IMR-90 (cell line): ENCODE measurements at regions not wholly inside any gene's neighbourhood (a gene's known extent, or its start where the extent isn't known, plus 50 kb on each side); places are given as distances from the start of the nearest gene placed in this dataset.
"Not testable (repeated sequence)": the region's sequence is repeated elsewhere in the genome, so short reads cannot be mapped to it uniquely, and the experiment has no call there.

Experiments
- ATAC-seq: fragments of 200-7000 bp; cut with Tn5 transposase; 2 replicates; pipeline ENCODE4 v1.9.1; 2020; ENCODE audit warnings: low read depth, mild to moderate bottlenecking, moderate library complexity
- BruUV-seq: library from RNA; stranded (reverse); fragments of 400-500 nt; replicated peaks from 2 replicates; lab custom pipeline; 2021; lab: Mats Ljungman, UMichigan
- CTCF ChIA-PET: fragments of 300-600 bp; formaldehyde crosslinking; extraction: SDS; loops from one replicate; lab custom pipeline; 2021; ENCODE audit warnings: antibody characterized with exemption; lab: Yijun Ruan, JAX
- POLR2A ChIA-PET: fragments of 300-600 bp; sonication (Branson Sonifier 250); formaldehyde crosslinking; loops from one replicate; lab custom pipeline; 2022; ENCODE audit warnings: antibody characterized with exemption; ENCODE audit not compliant: unreplicated experiment; lab: Charles Lee
- DNase-seq: peaks from one replicate; pipeline ENCODE4 v3.0.0; 2013
- H2AFZ ChIP-seq: replicated peaks from 2 replicates; pipeline ENCODE3; 2013; ENCODE audit warnings: low read length, mild to moderate bottlenecking; ENCODE audit not compliant: poor library complexity
- H2AK5ac ChIP-seq: 2 replicates; pipeline ENCODE4 v1.6.1; 2013; ENCODE audit warnings: low read depth, low read length, inconsistent platforms
- H2AK9ac ChIP-seq: replicated peaks from 2 replicates; pipeline ENCODE3; 2013; ENCODE audit warnings: mild to moderate bottlenecking, low read depth, low read length, moderate library complexity; ENCODE audit not compliant: poor library complexity
- H2BK120ac ChIP-seq: 2 replicates; pipeline ENCODE4 v1.6.1; 2013; ENCODE audit warnings: low read depth, low read length, inconsistent platforms
- H2BK15ac ChIP-seq: 3 replicates; pipeline ENCODE4 v1.6.1; 2013; ENCODE audit warnings: low read depth, low read length, inconsistent platforms
- H2BK20ac ChIP-seq: 2 replicates; pipeline ENCODE4 v1.6.1; 2013; ENCODE audit warnings: low read depth, mild to moderate bottlenecking, inconsistent platforms, low read length, moderate library complexity
- H2BK5ac ChIP-seq: 2 replicates; pipeline ENCODE4 v1.6.1; 2013; ENCODE audit warnings: mild to moderate bottlenecking, low read depth, low read length, inconsistent platforms; ENCODE audit not compliant: poor library complexity, severe bottlenecking
- H3K14ac ChIP-seq: replicated peaks from 2 replicates; pipeline ENCODE4 v1.6.1; 2013; ENCODE audit warnings: low read depth, low read length, inconsistent platforms
- H3K18ac ChIP-seq: 2 replicates; pipeline ENCODE4 v1.6.1; 2013; ENCODE audit warnings: low read depth, low read length, control low read depth
- H3K23ac ChIP-seq: 2 replicates; pipeline ENCODE4 v1.6.1; 2013; ENCODE audit warnings: low read depth, low read length, inconsistent platforms
- H3K27ac ChIP-seq: 2 replicates; pipeline ENCODE4 v1.5.1; 2013; ENCODE audit warnings: mild to moderate bottlenecking, control low read depth, low read length; ENCODE audit not compliant: insufficient read depth
- H3K27me3 ChIP-seq: 2 replicates; pipeline ENCODE4 v1.6.1; 2013; ENCODE audit warnings: low read length; ENCODE audit not compliant: control insufficient read depth, insufficient read depth
- H3K36me3 ChIP-seq: 2 replicates; pipeline ENCODE4 v1.6.1; 2013; ENCODE audit warnings: low read length, mixed read lengths; ENCODE audit not compliant: control insufficient read depth, insufficient read depth
- H3K4ac ChIP-seq: 2 replicates; pipeline ENCODE4 v1.6.1; 2013; ENCODE audit warnings: low read depth, low read length, inconsistent platforms
- H3K4me1 ChIP-seq: 2 replicates; pipeline ENCODE4 v1.6.1; 2013; ENCODE audit warnings: low read length, mixed read lengths; ENCODE audit not compliant: control insufficient read depth, insufficient read depth
- H3K4me2 ChIP-seq: 2 replicates; pipeline ENCODE4 v1.6.1; 2013; ENCODE audit warnings: low read depth, mild to moderate bottlenecking, control low read depth, low read length, moderate library complexity
- H3K4me3 ChIP-seq: 2 replicates; pipeline ENCODE4 v1.5.1; 2013; ENCODE audit warnings: low read depth, mild to moderate bottlenecking, control low read depth, low read length, moderate library complexity; ENCODE audit not compliant: insufficient read depth
- H3K56ac ChIP-seq: 2 replicates; pipeline ENCODE4 v1.6.1; 2013; ENCODE audit warnings: low read length, inconsistent platforms; ENCODE audit not compliant: insufficient read depth; ENCODE audit errors: extremely low read depth
- H3K79me1 ChIP-seq, 2 experiments: 2 replicates each; pipeline ENCODE4 v1.6.1; 2013; ENCODE audit warnings: low read length in 2 of 2, inconsistent platforms in 1 of 2, low read depth in 1 of 2
- H3K9ac ChIP-seq: 2 replicates; pipeline ENCODE4 v1.6.1; 2013; ENCODE audit warnings: low read depth, low read length, control low read depth
- H3K9me1 ChIP-seq: 2 replicates; pipeline ENCODE4 v1.6.1; 2013; ENCODE audit warnings: low read length, inconsistent platforms; ENCODE audit not compliant: insufficient read depth
- H3K9me3 ChIP-seq: 2 replicates; pipeline ENCODE4 v1.6.1; 2013; ENCODE audit warnings: low read length; ENCODE audit not compliant: control insufficient read depth, insufficient read depth
- H4K20me1 ChIP-seq: 2 replicates; pipeline ENCODE4 v1.6.1; 2013; ENCODE audit warnings: low read length, inconsistent platforms; ENCODE audit not compliant: insufficient read depth
- H4K5ac ChIP-seq: 2 replicates; pipeline ENCODE4 v1.6.1; 2013; ENCODE audit warnings: mild to moderate bottlenecking, low read depth, low read length, control low read depth
- H4K8ac ChIP-seq, 2 experiments: 2 replicates each; pipeline ENCODE4 v1.6.1; 2013; ENCODE audit warnings: low read depth in 2 of 2, low read length in 2 of 2, control low read depth in 1 of 2, inconsistent platforms in 1 of 2
- H4K91ac ChIP-seq: 2 replicates; pipeline ENCODE4 v1.6.1; 2013; ENCODE audit warnings: low read depth, low read length, inconsistent platforms; ENCODE audit not compliant: insufficient read depth
- WGBS, 2 experiments: methylation state at CpG; one replicate each; pipeline versions ENCODE4 v1.1.5 to v1.1.7; 2013; ENCODE audit warnings: missing lambda C conversion rate in 2 of 2; ENCODE audit not compliant: insufficient read length in 1 of 2; ENCODE audit errors: extremely low coverage in 2 of 2; 5-methylcytosine and 5-hydroxymethylcytosine counted together
- dilution Hi-C: fragments of 300-500 bp; cut with HindIII; formaldehyde crosslinking; loops from one replicate; pipeline ENCODE4 v1.14.3; 2018; ENCODE audit warnings: low sequenced_read_pairs; ENCODE audit not compliant: unreplicated experiment
- in situ Hi-C: fragments of 300-500 bp; cut with MboI; formaldehyde crosslinking; loops from 3 replicates; pipeline ENCODE4 v1.14.3; 2019; ENCODE audit warnings: low sequenced_read_pairs, inconsistent platforms, mixed read lengths
- intact Hi-C: fragments of 100-400 bp; cut with micrococcal nuclease; formaldehyde crosslinking; loops from 2 replicates; pipeline ENCODE4 v1.10.0; 2022

GRCh38 chr10:118964476-118964875, 65.0 kb upstream of the NANOS1 start:
- H4K20me1 ChIP-seq, H3K18ac ChIP-seq, H2BK15ac ChIP-seq, H3K4me3 ChIP-seq, H2AK9ac ChIP-seq, H2AK5ac ChIP-seq, H3K9me3 ChIP-seq, H2BK20ac ChIP-seq, H2BK5ac ChIP-seq, intact Hi-C loops, H3K79me1 ChIP-seq, H3K14ac ChIP-seq, H2BK120ac ChIP-seq, H3K56ac ChIP-seq, CTCF ChIA-PET, H3K4me1 ChIP-seq, H3K9me1 ChIP-seq, H3K9ac ChIP-seq, H3K4ac ChIP-seq, dilution Hi-C loops, H3K36me3 ChIP-seq, H4K5ac ChIP-seq, POLR2A ChIA-PET, H3K27ac ChIP-seq, H4K91ac ChIP-seq, BruUV-seq, H2AFZ ChIP-seq, H3K4me2 ChIP-seq, DNase-seq, H3K23ac ChIP-seq, H4K8ac ChIP-seq, in situ Hi-C loops, ATAC-seq: not testable (repeated sequence)
- WGBS, 2 experiments = no CpG with 5 or more reads among the region's 3 CpGs
- H3K27me3 ChIP-seq = peaks cover 36% of the 10 kb centered on the region
